DOHH2 (cell line): ENCODE measurements at regions not wholly inside any gene's neighbourhood (a gene's known extent, or its start where the extent isn't known, plus 50 kb on each side); places are given as distances from the start of the nearest gene placed in this dataset.

Source experiments
- H3F3A ChIP-seq: fragments of 200-600 bp; sonication (generic), shearing (Covaris generic); 2 replicates; pipeline ENCODE4 v1.6.0; 2016; ENCODE audit warnings: antibody characterized with exemption, mild to moderate bottlenecking; ENCODE audit not compliant: control insufficient read depth, insufficient read depth
- H3K27ac ChIP-seq: fragments of 200-600 bp; sonication (generic); 2 replicates; pipeline ENCODE4 v1.5.1; 2014; ENCODE audit warnings: low read depth, mild to moderate bottlenecking, low read length, moderate library complexity
- H3K27me3 ChIP-seq: fragments of 200-600 bp; sonication (generic); 2 replicates; pipeline ENCODE4 v1.6.1; 2014; ENCODE audit warnings: mild to moderate bottlenecking, low read length, mixed read lengths; ENCODE audit not compliant: control insufficient read depth
- H3K36me3 ChIP-seq: fragments of 200-600 bp; sonication (generic); 2 replicates; pipeline ENCODE4 v1.6.1; 2014; ENCODE audit warnings: mild to moderate bottlenecking, low read length, moderate library complexity, mixed read lengths; ENCODE audit not compliant: control insufficient read depth
- H3K4me1 ChIP-seq: fragments of 200-600 bp; sonication (generic); 2 replicates; pipeline ENCODE4 v1.6.1; 2014; ENCODE audit warnings: mild to moderate bottlenecking, low read length, mixed read lengths; ENCODE audit not compliant: control insufficient read depth
- H3K4me2 ChIP-seq: fragments of 200-600 bp; sonication (generic); 2 replicates; pipeline ENCODE4 v1.6.0; 2014; ENCODE audit warnings: mild to moderate bottlenecking, low read length, moderate library complexity
- H3K4me3 ChIP-seq: fragments of 200-600 bp; sonication (generic); 2 replicates; pipeline ENCODE4 v1.5.1; 2014; ENCODE audit warnings: mild to moderate bottlenecking, low read length, mixed read lengths
- H3K79me2 ChIP-seq: fragments of 200-600 bp; sonication (generic); 2 replicates; pipeline ENCODE4 v1.6.1; 2014; ENCODE audit warnings: mild to moderate bottlenecking, low read length, mixed read lengths; ENCODE audit not compliant: control insufficient read depth
- H3K9me2 ChIP-seq: fragments of 200-600 bp; sonication (generic); replicated peaks from 2 replicates; pipeline ENCODE4 v1.6.1; 2014; ENCODE audit warnings: mild to moderate bottlenecking, low read length, mixed read lengths; ENCODE audit not compliant: control insufficient read depth
- H3K9me3 ChIP-seq: fragments of 200-600 bp; sonication (generic); 2 replicates; pipeline ENCODE4 v1.6.1; 2014; ENCODE audit warnings: antibody characterized with exemption, low read length, mixed read lengths; ENCODE audit not compliant: control insufficient read depth, insufficient read depth
- H4K20me1 ChIP-seq: fragments of 200-600 bp; sonication (generic); 2 replicates; pipeline ENCODE4 v1.6.0; 2014; ENCODE audit warnings: low read depth, mild to moderate bottlenecking, antibody characterized with exemption, low read length, moderate library complexity; ENCODE audit not compliant: control insufficient read depth, insufficient read depth
- CTCF ChIP-seq: fragments of 200-600 bp; sonication (generic); IDR thresholded peaks from one replicate; pipeline ENCODE4 v1.5.1; 2014; ENCODE audit warnings: antibody characterized with exemption, mild to moderate bottlenecking, low read depth, low read length; ENCODE audit not compliant: poor library complexity, severe bottlenecking
- EZH2phosphoT487 ChIP-seq: fragments of 200-600 bp; sonication (generic); IDR thresholded peaks from 2 replicates; pipeline ENCODE4 v1.6.1; 2017; ENCODE audit warnings: borderline replicate concordance, mild to moderate bottlenecking, antibody characterized with exemption, low read length, moderate library complexity, mixed read lengths

GRCh38 chr2:225326969-225327368 is 72.5 kb upstream of the NYAP2 start:
- Histone ChIP-seq H3K79me2 (no peaks in the 10 kb centered on the region), H3K36me3 (no peaks in the 10 kb centered on the region), H3F3A (no peaks in the 10 kb centered on the region), H3K9me2 (no peaks in the 10 kb centered on the region), H3K4me2 (no peak overlapping the region), H3K9me3 (no peaks in the 10 kb centered on the region), H3K27me3 (no peaks in the 10 kb centered on the region), H3K4me3 (no peak overlapping the region), H3K27ac (no peak overlapping the region), H3K4me1 (no peaks in the 10 kb centered on the region), H4K20me1 (no peaks in the 10 kb centered on the region)
- TF ChIP-seq CTCF (no peak), EZH2phosphoT487 (no peak)

- Histone ChIP-seq H3K79me2 (no peaks in the 10 kb centered on the region), H4K20me1 (no peaks in the 10 kb centered on the region), H3K36me3 (no peaks in the 10 kb centered on the region), H3K27ac (no peak overlapping the region), H3K27me3 (no peaks in the 10 kb centered on the region), H3K4me3 (no peak overlapping the region), H3K4me2 (no peak overlapping the region), H3F3A (no peaks in the 10 kb centered on the region), H3K9me2 (no peaks in the 10 kb centered on the region), H3K4me1 (no peaks in the 10 kb centered on the region), H3K9me3 (peaks cover 3% of the 10 kb centered on the region; the same call in 1 of the 2 replicates)
- TF ChIP-seq EZH2phosphoT487 (no peak), CTCF (no peak)
Measured at GRCh38 chr2:225319872-225320271, 79.6 kb upstream of the NYAP2 start.

- Histone ChIP-seq H3K36me3 (no peaks in the 10 kb centered on the region), H3K4me1 (no peaks in the 10 kb centered on the region), H3K27me3 (no peaks in the 10 kb centered on the region), H4K20me1 (no peaks in the 10 kb centered on the region), H3K27ac (no peak overlapping the region), H3K4me2 (no peak overlapping the region), H3F3A (no peaks in the 10 kb centered on the region), H3K9me3 (peaks cover 3% of the 10 kb centered on the region; the same call in 1 of the 2 replicates), H3K4me3 (no peak overlapping the region), H3K79me2 (no peaks in the 10 kb centered on the region), H3K9me2 (no peaks in the 10 kb centered on the region)
- TF ChIP-seq CTCF (no peak), EZH2phosphoT487 (no peak)
Measured at GRCh38 chr2:225318440-225318839, 81.1 kb upstream of the NYAP2 start.
